ENCODE measurements at regions not wholly inside any gene's neighbourhood (a gene's known extent, or its start where the extent isn't known, plus 50 kb on each side); places are given as distances from the start of the nearest gene placed in this dataset.

GRCh38 chr1:4584449-4584848 lies 70.0 kb upstream of the AJAP1 start:
- DNase-seq (ENCODE audit: low read depth, low spot score) = no peak

DNA sequence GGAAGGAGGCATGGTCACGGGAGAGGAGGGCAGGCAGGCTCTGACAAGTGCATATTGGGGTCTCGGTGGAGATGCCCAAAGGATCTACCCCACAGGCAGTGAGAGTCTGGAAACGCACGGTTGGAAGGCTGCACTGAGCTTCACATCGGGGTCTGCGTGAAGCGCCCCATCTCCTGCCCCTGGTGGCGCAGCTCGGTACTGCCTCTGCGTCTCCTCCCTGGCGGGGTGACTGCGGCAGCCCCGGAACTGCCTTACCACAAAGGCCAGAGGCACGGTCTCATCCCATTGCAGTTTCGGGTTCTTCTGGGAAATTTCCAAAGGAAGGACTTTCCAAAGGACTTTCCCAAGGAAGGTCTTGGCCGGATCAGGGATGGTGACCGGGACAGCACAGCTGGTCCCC lies 69.2 kb upstream of the AJAP1 start:
- H3K27ac ChIP-seq = no peak overlapping the region
- no peak for DNase-seq (ENCODE audit: low read depth, low spot score)

More at GRCh38 chr1:4584449-4584848, 70.0 kb upstream of the AJAP1 start:
- no peak overlapping the region for H3K27ac ChIP-seq

DNA sequence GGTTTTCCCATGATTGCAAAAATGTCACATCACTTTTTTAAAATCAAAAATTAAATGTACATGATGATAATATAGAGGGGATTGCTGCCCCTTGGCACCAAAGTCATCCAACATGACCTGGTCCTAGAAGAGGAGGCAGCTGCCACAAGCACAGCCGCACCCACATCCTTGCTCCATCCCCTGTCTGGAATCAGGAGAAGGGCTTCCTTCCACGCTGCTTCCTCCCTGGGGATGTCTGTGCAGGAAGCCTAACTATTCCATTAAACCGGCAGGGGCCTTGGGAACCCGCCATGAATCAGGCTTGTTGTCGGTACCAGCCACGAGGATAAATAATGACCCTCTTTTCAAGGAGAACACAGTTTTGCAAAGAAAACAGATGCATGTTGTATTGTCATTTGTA lies 68.7 kb upstream of the AJAP1 start:
- no peak for DNase-seq (ENCODE audit: low read depth, low spot score)
- H3K27ac ChIP-seq = no peak overlapping the region

GRCh38 chr1:4586611-4587160 lies 67.7 kb upstream of the AJAP1 start:
- H3K27ac ChIP-seq = no peak overlapping the region
- DNase-seq (ENCODE audit: low read depth, low spot score) = no peak

DNA sequence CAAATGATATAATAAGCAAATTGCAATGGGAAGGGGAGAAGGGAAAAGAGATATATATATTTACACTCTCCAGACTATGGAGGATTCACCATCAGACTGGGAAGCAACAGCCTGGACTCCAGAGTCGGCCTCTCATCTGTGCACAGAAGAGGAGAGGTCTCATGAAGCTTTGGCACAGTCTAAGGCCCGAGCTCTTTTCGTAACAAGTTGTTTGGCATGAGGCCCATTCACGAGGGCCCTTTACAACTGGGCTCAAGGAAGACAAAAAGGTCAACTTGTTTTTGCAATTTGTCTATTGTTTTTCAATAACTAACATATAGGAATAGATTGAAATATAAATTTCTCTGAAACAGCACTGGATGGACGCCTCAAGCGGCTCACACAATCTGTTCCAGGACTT lies 66.7 kb upstream of the AJAP1 start:
- DNase-seq (ENCODE audit: low read depth, low spot score) = no peak
- no peak overlapping the region for H3K27ac ChIP-seq

GRCh38 chr1:4590756-4591155 lies 63.7 kb upstream of the AJAP1 start:
- no peak overlapping the region for H3K27ac ChIP-seq
- DNase-seq (ENCODE audit: low read depth, low spot score) = no peak

GRCh38 chr1:4591926-4592325 lies 62.5 kb upstream of the AJAP1 start:
- no peak overlapping the region for H3K27ac ChIP-seq
- DNase-seq (ENCODE audit: low read depth, low spot score) = no peak

DNA sequence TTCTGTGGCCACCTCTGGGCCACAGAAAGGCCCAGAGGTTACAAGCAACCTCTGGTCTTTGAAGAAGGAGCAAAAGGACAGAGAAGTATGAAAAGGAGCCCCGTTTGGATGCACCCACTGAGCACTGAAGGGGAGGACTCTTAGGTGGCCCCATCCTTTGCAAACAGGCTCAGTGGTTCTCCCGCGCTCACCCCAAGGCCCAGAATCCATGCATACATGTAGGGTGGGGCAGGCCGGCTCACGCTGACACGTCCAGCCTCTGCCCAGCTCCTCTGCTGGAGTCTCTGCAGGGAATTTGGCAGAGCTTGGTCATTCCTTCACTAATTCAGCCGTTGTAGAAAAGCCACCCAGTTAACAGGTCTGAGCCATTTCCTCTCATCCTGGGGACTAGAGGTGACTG lies 61.3 kb upstream of the AJAP1 start:
- DNase-seq (ENCODE audit: low read depth, low spot score) = no peak
- no peak overlapping the region for H3K27ac ChIP-seq

- no peak for DNase-seq (ENCODE audit: low read depth, low spot score)
- no peak overlapping the region for H3K27ac ChIP-seq
Measured at GRCh38 chr1:4594286-4594991, 60.0 kb upstream of the AJAP1 start.

- no peak for DNase-seq (ENCODE audit: low read depth, low spot score)
Measured at GRCh38 chr1:4595341-4596225, 58.8 kb upstream of the AJAP1 start.

GRCh38 chr1:4596486-4596885 lies 57.9 kb upstream of the AJAP1 start:
- H3K27ac ChIP-seq = no peak overlapping the region
- no peak for DNase-seq (ENCODE audit: low read depth, low spot score)

More at GRCh38 chr1:4595341-4596225, 58.8 kb upstream of the AJAP1 start:
- no peak overlapping the region for H3K27ac ChIP-seq

- H3K27ac ChIP-seq = no peak overlapping the region
- DNase-seq (ENCODE audit: low read depth, low spot score) = no peak
Measured at GRCh38 chr1:4597020-4597419, 57.4 kb upstream of the AJAP1 start.

DNA sequence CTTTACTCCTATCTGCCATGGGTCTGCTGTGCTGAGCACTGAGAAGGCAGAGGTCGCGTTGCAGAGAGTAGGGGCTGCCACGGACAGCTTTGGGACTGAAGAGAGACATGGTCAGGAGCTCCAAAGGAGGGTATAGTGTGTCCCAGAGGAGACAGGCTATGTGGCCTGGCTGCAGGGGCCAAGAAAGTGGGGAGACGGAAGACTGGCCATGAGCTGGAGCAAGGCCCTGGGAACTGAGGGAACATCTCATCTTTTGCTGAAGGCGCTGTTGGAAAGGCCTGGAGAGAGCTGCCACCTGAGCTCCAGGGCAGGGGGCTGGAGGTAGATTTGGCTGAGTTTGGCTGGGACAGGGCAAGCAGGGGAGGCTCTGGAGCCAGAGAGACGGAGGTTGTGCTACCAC lies 55.8 kb upstream of the AJAP1 start:
- H3K27ac ChIP-seq = no peak overlapping the region
- DNase-seq (ENCODE audit: low read depth, low spot score) = no peak

DNA sequence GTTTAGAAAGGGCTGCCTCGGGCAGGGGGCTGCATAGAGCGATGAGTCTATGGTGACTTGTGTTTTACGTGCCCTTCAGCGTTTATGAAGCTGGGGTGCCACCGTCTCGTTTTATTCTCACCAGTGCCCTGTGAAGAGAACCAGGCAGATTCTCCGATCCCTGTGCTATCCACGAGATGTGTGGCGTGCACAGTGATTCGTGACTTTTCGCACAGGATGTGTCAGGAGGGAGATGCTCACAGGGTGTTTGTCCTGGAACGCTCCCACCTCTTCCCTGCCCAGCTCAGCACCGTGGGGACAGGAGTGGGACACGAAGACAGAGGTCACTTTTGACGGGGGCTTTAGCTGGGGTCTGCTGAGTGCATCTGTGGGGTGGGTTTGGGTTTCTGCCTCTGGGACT lies 54.9 kb upstream of the AJAP1 start:
- DNase-seq (ENCODE audit: low read depth, low spot score) = no peak
- no peak overlapping the region for H3K27ac ChIP-seq

- DNase-seq (ENCODE audit: low read depth, low spot score) = no peak
Measured at GRCh38 chr1:4599951-4600481, 54.4 kb upstream of the AJAP1 start.

DNA sequence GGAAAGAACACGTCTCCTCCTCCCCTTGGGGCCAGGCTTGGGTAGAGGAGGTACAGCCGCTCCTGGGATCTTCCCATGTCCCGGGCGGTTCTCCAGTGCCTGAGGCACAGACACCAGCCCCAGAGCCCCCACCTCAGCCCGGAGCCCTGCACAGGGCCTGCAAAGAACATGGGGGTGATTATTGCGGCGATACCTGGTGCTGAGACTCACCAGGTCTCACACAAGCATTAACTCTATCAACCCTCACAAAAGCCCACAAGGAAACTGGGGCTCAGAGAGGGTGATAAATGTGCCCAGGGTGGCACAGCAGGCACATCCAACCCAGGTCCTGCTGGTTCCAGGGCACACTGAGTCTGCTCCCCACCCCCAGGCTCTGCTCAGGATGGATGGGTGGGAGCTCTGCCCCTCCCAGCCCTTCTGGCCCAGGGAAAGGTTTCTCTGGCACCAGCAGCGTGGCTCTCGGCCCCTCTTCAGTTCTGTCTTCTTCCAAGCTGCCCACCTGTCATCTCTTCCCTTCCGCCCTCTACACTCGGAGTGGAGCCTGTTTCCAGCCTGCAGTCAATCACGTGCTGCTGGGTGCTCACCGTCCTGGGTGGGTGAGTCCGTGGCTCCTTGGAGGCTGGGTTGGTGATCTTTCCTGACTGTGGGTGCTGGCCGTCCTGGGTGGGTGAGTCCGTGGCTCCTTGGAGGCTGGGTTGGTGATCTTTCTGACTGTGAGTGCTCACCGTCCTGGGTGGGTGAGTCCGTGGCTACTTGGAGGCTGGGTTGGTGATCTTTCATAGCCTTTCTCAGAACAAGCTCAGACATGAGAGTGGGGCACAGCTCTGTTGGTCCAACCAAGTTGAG lies 53.6 kb upstream of the AJAP1 start:
- no peak overlapping the region for H3K27ac ChIP-seq
- DNase-seq (ENCODE audit: low read depth, low spot score) = no peak

More at GRCh38 chr1:4599951-4600481, 54.4 kb upstream of the AJAP1 start:
- H3K27ac ChIP-seq = no peak overlapping the region

- H3K27ac ChIP-seq = no peak overlapping the region
- no peak for DNase-seq (ENCODE audit: low read depth, low spot score)
Measured at GRCh38 chr1:4601941-4602340, 52.5 kb upstream of the AJAP1 start.

DNA sequence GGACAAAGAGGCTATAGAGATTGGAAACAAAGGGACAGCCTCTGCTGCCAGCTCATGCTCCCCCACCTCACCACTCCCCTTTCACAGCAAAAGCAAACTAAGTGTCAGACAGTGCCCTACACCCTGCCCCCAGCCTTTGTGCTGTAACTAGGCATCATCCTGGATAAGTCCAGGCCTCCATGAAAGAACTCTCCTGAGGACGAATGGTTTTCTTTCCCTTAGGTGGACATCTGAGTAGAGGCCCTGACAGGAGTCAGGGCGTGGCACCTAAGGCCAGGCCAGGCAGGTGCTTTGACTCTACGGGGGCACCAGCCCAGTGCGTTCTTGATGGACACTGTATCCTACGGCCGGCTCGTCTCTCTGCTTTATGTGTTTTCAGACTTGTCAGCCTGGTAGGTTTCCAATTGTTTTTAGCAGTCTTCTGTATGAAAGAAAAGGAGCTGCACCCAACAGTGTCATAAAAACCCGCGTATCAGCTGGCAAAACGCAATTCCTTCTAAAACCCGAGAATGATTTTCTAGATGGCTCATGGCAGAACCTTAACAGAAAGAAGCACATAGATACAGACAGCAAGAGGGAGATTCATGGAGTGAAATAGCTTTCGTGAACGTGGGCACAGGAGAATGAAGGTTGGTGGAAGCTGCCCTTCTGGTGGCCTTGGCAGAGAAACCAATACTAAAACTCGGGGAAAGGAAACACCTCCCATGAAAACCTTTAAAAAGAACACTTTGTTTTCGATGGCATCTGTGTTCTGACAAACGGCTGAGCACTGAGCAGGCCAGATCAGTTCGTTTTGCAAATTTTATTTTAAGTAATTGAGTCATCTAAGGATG lies 51.7 kb upstream of the AJAP1 start:
- no peak for DNase-seq (ENCODE audit: low read depth, low spot score)

More for the DNA sequence above, 51.7 kb upstream of the AJAP1 start:
- no peak overlapping the region for H3K27ac ChIP-seq
